ENCODE measurements at regions not wholly inside any gene's neighbourhood (a gene's known extent, or its start where the extent isn't known, plus 50 kb on each side); places are given as distances from the start of the nearest gene placed in this dataset.

DNA sequence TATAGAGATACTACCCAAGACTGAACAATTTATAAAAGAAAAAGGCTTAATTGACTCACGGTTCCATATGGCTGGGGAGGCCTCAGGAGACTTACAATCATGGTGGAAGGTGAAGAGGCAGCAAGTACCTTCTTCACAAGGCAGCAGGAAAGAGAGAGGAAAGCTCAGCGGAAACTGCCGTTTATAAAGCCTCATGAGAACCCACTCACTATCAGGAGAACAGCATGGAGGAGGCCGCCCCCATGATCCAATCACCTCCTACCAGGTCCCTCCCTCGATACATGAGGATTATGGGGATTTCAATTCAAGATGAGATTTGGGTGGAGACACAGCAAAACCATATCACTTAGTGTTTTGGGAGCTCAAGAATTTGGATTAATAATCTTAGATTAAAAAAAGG is 240.2 kb downstream of the UACA start:
- H3K4me3 ChIP-seq (ENCODE audit: control insufficient read depth, low read depth, low read length) = no peak overlapping the region
- TF ChIP-seq CTCF (IDR thresholded peaks at IDR 0.05; ENCODE audit: control insufficient read depth, insufficient read depth, low read depth, low read length, missing control alignments) = no peak
- DNase-seq (ENCODE audit: low read depth) = no peak

GRCh38 chr15:70522323-70522966 is 240.9 kb downstream of the UACA start:
- TF ChIP-seq CTCF (IDR thresholded peaks at IDR 0.05; ENCODE audit: control insufficient read depth, insufficient read depth, low read depth, low read length, missing control alignments) = no peak

DNA sequence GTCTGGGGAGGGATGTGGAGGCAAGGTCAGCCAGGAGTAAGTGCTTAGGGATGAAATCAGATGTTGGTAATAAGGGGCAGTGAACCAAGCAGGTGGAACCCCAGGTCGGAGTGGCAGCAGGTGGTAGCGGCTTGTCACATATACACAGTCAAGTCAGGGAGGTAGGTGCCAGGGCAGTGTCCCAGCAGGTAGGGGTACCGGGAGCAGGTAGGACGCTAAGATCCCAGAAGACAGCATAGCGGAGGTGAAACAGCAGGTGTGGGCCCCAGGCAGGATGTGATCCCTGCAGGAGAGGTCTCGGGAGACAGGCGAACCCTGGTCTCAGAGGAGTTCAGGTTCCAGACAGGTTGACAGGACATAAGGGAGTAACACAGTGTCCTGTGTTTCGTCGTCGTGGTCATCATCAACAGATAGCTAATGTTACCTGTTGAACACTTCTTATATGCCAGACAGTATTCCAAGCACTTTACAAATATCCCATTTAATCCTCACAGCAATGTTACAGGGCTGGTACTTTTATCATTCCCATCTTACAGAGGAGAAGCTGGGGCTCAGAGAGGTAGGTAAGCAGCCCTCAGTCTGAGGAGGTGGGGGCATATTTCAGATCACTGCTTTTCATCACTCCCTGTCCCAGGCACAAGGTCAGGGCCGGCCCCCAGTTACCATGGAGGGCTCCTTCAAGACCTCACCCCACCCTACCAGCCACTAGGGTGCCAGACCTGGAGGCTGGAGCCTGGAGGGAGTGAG is 241.6 kb downstream of the UACA start:
- no peak for DNase-seq (ENCODE audit: low read depth)
- H3K4me3 ChIP-seq (ENCODE audit: control insufficient read depth, low read depth, low read length) = no peak overlapping the region
- no peak for TF ChIP-seq CTCF (IDR thresholded peaks at IDR 0.05; ENCODE audit: control insufficient read depth, insufficient read depth, low read depth, low read length, missing control alignments)

More at GRCh38 chr15:70522323-70522966, 240.9 kb downstream of the UACA start:
- no peak overlapping the region for H3K4me3 ChIP-seq (ENCODE audit: control insufficient read depth, low read depth, low read length)
- DNase-seq (ENCODE audit: low read depth) = no peak

- no peak overlapping the region for H3K4me3 ChIP-seq (ENCODE audit: control insufficient read depth, low read depth, low read length)
- no peak for DNase-seq (ENCODE audit: low read depth)
- no peak for TF ChIP-seq CTCF (IDR thresholded peaks at IDR 0.05; ENCODE audit: control insufficient read depth, insufficient read depth, low read depth, low read length, missing control alignments)
Observed at GRCh38 chr15:70519616-70520015, 243.7 kb downstream of the UACA start.

GRCh38 chr15:70519004-70519365 is 244.4 kb downstream of the UACA start:
- TF ChIP-seq CTCF (IDR thresholded peaks at IDR 0.05; ENCODE audit: control insufficient read depth, insufficient read depth, low read depth, low read length, missing control alignments) = no peak
- no peak for DNase-seq (ENCODE audit: low read depth)
- no peak overlapping the region for H3K4me3 ChIP-seq (ENCODE audit: control insufficient read depth, low read depth, low read length)

- no peak for DNase-seq (ENCODE audit: low read depth)
- TF ChIP-seq CTCF (IDR thresholded peaks at IDR 0.05; ENCODE audit: control insufficient read depth, insufficient read depth, low read depth, low read length, missing control alignments) = no peak
- no peak overlapping the region for H3K4me3 ChIP-seq (ENCODE audit: control insufficient read depth, low read depth, low read length)
Observed at GRCh38 chr15:70518201-70519003, 245.0 kb downstream of the UACA start.

Data from AG09309 (cell line).